Inferior parietal cortex (tissue), 1 donor: ENCODE measurements at regions not wholly inside any gene's neighbourhood (a gene's known extent, or its start where the extent isn't known, plus 50 kb on each side); places are given as distances from the start of the nearest gene placed in this dataset.
"Not testable (repeated sequence)": the region's sequence is repeated elsewhere in the genome, so short reads cannot be mapped to it uniquely, and the experiment has no call there.

Experiments
- DNase-seq: peaks from one replicate; pipeline ENCODE4 v3.0.0-alpha.2; 2016; ENCODE audit errors: extremely low spot score

DNA sequence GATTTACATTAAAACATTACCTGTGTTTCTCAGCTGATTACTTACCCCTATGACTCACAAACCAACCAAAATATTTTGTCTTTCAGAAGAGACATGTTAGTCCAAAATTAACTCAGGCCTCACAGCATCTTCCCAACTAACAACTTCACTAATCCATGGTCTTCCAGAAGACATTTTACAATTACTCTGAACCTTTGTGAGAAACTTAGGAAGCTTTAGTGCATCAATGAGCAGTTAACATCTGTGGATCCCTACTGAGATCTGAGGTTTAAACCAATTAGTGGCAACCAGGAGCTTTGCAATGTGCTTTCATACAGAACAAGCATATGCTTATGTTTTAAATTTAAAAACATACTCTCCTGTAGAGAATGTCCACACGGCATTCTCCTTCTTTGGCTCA is 269.7 kb downstream of the UBE3D start:
- DNase-seq, result no peak

DNA sequence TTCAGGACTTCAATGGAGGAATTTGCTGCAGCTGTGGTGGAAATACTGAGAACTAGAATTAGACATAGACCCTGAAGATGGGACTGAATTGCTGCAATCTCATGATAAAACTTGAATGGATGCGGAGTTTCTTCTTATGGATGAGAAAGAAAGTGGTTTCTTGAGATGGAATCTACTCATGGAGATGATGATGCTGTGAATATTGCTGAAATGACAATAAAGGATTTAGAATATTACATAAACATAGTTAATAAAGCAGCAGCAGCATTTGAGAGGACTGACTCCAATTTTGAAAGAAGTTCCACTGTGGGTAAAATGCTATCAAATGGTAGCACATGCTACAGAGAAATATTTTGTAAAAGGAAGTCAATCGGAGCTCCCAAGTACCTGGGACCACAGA is 264.6 kb downstream of the UBE3D start:
- no peak for DNase-seq

- not testable (repeated sequence) for DNase-seq
Observed at GRCh38 chr6:82816243-82816642, 249.4 kb downstream of the UBE3D start.

DNA sequence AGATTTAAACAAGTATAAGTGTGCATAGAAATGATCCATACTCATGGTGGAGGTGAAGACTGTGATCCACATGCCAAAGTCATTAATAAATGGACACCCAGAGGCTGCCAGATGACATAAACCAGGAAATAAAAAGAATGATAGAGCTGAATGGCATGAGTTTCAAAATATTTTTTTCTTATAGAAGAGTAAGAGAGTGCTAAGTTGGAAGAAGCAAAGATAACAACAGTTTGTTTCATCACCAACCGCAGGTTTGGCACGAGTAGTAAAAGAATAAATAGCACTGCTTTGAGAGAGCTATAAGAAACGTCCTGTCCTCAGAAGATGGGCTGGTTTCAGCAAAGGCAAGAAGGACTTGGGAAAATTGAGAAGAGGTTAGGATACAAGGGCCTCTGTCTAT is 246.9 kb downstream of the UBE3D start:
- no peak for DNase-seq

GRCh38 chr6:82823361-82823760 is 242.3 kb downstream of the UBE3D start:
- no peak for DNase-seq

- DNase-seq, result no peak
Observed at GRCh38 chr6:82832811-82833210, 232.8 kb downstream of the UBE3D start.

DNA sequence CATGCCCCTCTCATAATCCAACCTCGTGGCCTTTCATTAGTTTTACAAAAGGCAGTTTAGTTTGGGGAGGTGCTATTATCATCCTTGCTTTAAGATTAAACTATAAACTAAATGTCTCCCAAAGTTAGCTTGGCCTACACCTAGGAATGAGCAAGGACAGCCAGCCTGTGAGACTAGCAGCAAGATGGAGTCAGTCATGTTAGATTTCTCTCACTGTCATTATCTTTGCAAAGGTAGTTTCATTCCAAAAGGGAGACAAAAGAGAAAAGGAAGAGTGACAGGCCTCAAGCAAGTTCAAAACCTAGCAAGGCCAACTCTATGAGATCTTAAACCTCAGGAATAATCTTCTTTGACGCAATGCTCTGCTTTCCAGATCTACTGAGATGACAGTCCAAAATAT is 232.2 kb downstream of the UBE3D start:
- no peak for DNase-seq

- DNase-seq, result no peak
Observed at GRCh38 chr6:82836022-82836575, 229.5 kb downstream of the UBE3D start.

- no peak for DNase-seq
Observed at GRCh38 chr6:82840571-82840970, 225.1 kb downstream of the UBE3D start.

DNA sequence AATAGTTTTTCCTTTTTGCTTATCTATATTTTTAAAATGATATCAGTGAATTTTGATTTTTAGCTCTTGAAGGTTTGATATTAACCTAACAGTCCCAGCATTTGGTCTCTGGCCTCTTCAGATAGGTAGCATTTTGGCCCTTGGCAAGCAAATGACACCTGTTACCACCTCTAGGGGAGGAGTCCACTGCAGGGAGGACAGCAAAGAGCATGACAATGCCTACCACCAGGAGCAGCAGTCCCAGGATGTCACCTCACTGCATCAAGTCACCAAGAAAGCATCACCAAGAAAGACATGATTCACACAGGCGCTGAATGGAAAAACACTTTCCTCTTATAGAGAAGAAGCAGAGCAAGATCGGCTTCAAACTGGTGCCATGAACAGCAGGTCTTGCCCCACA is 224.3 kb downstream of the UBE3D start:
- no peak for DNase-seq
